ENCODE measurements at regions not wholly inside any gene's neighbourhood (a gene's known extent, or its start where the extent isn't known, plus 50 kb on each side); places are given as distances from the start of the nearest gene placed in this dataset.

DNA sequence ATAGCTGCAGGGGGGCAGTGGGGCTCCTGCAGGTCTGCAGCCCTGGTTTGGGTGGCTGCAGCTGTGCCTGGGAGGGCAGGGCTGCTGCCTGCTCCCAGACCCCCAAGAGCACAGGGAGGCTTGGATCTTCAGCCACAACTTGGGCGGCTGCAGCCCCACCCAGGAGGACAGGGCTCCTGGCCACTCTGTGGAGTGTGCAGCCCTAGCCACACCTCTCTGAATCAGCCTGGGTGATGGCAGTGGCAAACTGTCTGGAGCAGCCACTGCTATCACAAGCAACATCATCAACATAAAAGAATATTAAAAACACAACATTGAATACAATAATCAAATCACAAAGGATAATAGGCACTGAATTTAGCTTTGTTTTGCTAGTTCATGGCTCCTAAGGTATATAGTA lies 164.9 kb upstream of the SLC27A6 start:
- Histone ChIP-seq H3K4me3 (no peak overlapping the region), H3K27ac (no peak overlapping the region)

DNA sequence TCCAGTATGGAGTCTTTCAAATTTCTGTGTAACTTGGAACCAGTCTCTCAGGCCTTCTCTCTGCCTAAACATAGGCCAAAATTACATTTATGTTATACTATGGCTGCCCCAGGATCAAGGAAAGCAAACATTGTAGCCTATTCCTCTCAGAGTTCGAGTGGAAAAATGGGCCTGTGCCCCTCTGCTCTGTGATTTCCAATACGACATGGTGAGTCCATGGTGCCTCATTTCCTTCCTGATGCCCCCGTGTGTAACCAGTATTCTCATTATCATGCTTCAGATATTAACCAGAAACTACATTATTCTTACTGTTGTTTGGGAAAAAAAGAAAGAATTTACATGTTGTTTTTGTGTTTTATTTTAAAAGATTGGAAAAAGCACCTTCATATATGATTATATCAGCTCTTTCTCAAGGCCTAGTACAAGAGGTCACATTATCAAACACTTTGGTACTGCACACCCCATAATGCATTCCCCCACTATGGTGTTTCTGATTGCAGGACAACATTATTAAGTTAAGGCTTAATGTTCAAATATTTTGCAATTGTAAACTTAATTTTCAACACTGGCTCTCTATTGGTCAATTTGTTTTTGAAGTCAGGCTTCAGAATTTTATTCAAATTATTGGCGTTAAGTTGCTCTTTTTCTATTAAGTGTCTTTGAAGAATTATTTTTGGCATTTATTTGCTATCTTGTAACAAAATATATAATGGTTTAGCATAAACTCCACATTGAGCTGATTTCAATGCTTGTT lies 151.8 kb upstream of the SLC27A6 start:
- no peak overlapping the region for H3K27ac ChIP-seq
- H3K4me1 ChIP-seq = no peaks in the 10 kb centered on the region
- TF ChIP-seq POLR2A (IDR thresholded peaks at IDR 0.05) = no peak
- TF ChIP-seq, protein P1, sequence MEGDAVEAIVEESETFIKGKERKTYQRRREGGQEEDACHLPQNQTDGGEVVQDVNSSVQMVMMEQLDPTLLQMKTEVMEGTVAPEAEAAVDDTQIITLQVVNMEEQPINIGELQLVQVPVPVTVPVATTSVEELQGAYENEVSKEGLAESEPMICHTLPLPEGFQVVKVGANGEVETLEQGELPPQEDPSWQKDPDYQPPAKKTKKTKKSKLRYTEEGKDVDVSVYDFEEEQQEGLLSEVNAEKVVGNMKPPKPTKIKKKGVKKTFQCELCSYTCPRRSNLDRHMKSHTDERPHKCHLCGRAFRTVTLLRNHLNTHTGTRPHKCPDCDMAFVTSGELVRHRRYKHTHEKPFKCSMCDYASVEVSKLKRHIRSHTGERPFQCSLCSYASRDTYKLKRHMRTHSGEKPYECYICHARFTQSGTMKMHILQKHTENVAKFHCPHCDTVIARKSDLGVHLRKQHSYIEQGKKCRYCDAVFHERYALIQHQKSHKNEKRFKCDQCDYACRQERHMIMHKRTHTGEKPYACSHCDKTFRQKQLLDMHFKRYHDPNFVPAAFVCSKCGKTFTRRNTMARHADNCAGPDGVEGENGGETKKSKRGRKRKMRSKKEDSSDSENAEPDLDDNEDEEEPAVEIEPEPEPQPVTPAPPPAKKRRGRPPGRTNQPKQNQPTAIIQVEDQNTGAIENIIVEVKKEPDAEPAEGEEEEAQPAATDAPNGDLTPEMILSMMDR (IDR thresholded peaks at IDR 0.05) = no peak
- H3K9me3 ChIP-seq = no peaks in the 10 kb centered on the region
- no peaks in the 10 kb centered on the region for H3K27me3 ChIP-seq
- no peak overlapping the region for H3K4me3 ChIP-seq
- no peak for DNase-seq
- no peaks in the 10 kb centered on the region for H3K36me3 ChIP-seq

More for the DNA sequence above, 164.9 kb upstream of the SLC27A6 start:
- Histone ChIP-seq H3K36me3 (no peaks in the 10 kb centered on the region), H3K4me1 (no peaks in the 10 kb centered on the region), H3K27me3 (no peaks in the 10 kb centered on the region), H3K9me3 (no peaks in the 10 kb centered on the region)
- DNase-seq = no peak
- TF ChIP-seq, protein P1 (IDR thresholded peaks at IDR 0.05) = no peak
- TF ChIP-seq POLR2A (IDR thresholded peaks at IDR 0.05) = no peak

DNA sequence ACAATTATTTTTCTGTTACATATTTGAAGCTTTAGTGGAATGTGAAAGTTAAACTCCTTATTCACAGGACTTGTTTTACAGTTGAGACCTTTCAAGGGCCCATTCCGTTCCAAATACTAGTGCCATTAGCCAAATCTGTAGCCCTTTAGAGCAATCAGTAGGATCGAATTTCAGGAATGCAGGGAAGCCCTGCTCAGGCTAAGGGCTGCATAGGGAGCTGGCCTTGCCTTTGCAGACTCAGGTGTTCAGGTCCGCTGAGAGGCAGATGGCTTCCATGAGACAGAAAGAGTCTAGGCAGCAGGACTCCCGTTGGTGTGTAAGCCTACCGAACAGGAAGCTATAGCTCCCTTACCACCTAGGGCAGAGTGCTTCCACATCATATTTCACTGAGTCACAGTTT lies 150.1 kb upstream of the SLC27A6 start:
- Histone ChIP-seq H3K27ac (no peak overlapping the region), H3K27me3 (no peaks in the 10 kb centered on the region), H3K4me1 (no peaks in the 10 kb centered on the region), H3K9me3 (no peaks in the 10 kb centered on the region), H3K36me3 (no peaks in the 10 kb centered on the region), H3K4me3 (no peak overlapping the region)
- no peak for DNase-seq
- TF ChIP-seq, protein P1 (IDR thresholded peaks at IDR 0.05) = no peak
- TF ChIP-seq POLR2A (IDR thresholded peaks at IDR 0.05) = no peak

DNA sequence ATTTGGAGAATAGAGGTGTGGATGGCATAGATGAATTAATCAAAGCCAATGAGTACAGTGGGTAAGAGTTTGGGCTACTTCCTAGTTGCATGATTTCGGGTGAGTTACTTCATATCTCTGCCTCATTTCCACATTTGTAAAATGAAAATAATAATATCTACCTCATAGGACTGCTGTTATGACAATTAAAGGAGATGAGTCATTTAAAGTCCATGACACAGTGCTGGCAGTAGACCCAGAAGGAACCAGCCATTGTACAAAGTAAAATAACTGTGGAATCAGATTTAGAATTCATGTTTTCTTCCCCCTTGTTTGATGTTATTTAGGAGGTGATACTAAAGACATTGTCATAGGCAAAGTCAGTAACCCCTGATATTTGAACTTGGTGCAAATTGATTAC lies 139.5 kb upstream of the SLC27A6 start:
- Histone ChIP-seq H3K9me3 (no peaks in the 10 kb centered on the region), H3K27me3 (no peaks in the 10 kb centered on the region), H3K27ac (no peak overlapping the region), H3K4me3 (no peak overlapping the region), H3K36me3 (no peaks in the 10 kb centered on the region), H3K4me1 (no peaks in the 10 kb centered on the region)
- TF ChIP-seq, protein P1 (IDR thresholded peaks at IDR 0.05) = no peak
- TF ChIP-seq POLR2A (IDR thresholded peaks at IDR 0.05) = no peak
- DNase-seq = no peak

DNA sequence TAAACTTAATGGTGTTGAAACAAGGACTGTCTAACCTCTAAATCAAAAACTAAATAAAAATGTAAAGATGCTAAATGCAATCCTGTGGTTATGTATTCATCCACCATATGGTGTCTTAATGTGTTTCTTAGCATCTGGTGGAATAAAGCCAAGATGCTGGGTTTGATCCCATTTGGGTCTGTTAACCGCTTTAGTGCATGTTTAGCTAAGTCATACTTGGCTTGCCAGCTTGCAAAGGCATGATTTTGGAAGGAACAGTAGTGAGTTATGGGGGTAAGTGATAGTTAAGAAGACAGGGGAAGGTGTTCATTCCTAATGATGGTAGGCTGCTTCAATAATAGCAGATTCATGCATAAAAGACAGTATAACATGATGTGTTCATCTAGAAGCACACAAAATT lies 139.0 kb upstream of the SLC27A6 start:
- no peak overlapping the region for H3K4me3 ChIP-seq
- H3K27me3 ChIP-seq = no peaks in the 10 kb centered on the region
- H3K9me3 ChIP-seq = no peaks in the 10 kb centered on the region
- H3K36me3 ChIP-seq = no peaks in the 10 kb centered on the region
- no peak for TF ChIP-seq POLR2A (IDR thresholded peaks at IDR 0.05)
- TF ChIP-seq, protein P1 (IDR thresholded peaks at IDR 0.05) = no peak
- no peak for DNase-seq
- no peaks in the 10 kb centered on the region for H3K4me1 ChIP-seq
- no peak overlapping the region for H3K27ac ChIP-seq

All from Peyer's patch (tissue), 4 donors.